ENCODE measurements at regions not wholly inside any gene's neighbourhood (a gene's known extent, or its start where the extent isn't known, plus 50 kb on each side); places are given as distances from the start of the nearest gene placed in this dataset.

DNA sequence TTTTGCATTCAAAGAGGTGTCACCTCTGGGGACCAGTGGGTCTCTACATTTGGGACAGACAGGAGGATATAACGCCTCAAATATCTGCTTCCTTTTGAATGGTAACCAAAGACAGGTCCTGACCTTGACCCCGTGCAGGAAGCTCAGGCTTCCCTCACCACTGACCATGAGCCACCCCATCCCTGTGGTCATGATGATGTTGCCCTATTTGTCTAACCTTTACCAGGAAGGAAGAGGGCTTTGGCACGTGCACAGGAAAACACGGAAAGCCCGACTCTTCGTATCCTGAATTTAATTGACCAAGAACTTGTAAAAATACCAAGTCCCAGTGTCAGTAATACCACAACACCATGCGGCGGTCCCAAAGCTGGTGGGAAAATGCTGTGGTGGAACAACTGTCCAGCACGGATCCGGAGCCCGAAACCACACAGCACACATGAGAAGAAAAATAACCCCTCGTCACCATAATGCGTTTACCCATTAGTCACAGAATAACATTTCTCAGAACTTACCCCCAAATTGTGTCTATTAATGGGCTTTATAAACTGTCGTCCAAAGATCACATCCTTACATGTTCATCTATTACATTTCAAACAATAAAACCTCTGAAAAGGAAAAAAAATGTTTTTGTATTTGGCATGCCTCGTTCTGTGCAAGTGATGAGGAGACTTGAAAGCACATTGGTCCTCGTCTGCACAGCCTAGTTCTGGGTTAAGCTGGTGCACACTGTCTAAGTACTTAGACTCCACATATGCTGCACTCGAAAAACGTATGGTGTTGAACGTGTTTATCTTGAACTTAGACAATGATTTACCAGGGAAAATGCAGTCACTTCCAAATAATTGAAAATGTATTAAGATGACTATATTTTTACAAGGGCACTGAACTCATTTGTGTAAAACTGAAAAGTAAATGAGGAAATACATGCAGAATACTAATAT, 118.9 kb upstream of the IGF1R start:
- Histone ChIP-seq H3K36me3 (ENCODE audit: control insufficient read depth, insufficient read depth, low read length, severe bottlenecking) (no peaks in the 10 kb centered on the region), H3K4me3 (ENCODE audit: low read length) (no peak overlapping the region), H3K4me1 (ENCODE audit: control insufficient read depth, insufficient read depth, low read length) (no peaks in the 10 kb centered on the region), H3K9ac (ENCODE audit: low read length) (no peak overlapping the region), H3K27me3 (replicated peaks; ENCODE audit: control insufficient read depth, insufficient read depth, low read length) (peaks cover 37% of the 10 kb centered on the region), H3K9me3 (ENCODE audit: control insufficient read depth, low read length) (no peaks in the 10 kb centered on the region)
- DNase-seq (ENCODE audit: low read depth): no peak

DNA sequence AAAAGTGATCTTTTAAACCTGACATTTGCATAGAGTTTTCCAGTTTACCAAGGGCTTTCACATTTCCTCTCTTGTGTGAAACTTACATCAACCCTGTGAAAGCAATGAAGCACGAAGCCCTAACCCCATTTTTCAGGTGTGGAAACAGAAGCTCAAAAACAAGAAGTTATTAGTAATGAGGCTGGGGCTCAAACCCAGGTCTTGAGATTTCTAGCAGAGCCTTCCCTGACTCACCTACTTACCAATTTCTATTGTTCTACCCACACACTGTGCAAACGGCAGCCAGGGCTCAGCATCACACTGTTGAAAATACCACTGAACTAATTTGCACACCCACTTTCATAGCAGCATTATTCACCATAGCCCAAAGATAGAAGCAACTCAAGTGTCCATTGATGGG, 117.8 kb upstream of the IGF1R start:
- Histone ChIP-seq H3K27me3 (replicated peaks; ENCODE audit: control insufficient read depth, insufficient read depth, low read length) (peaks cover 37% of the 10 kb centered on the region), H3K9me3 (ENCODE audit: control insufficient read depth, low read length) (no peaks in the 10 kb centered on the region), H3K9ac (ENCODE audit: low read length) (no peak overlapping the region), H3K4me3 (ENCODE audit: low read length) (no peak overlapping the region), H3K36me3 (ENCODE audit: control insufficient read depth, insufficient read depth, low read length, severe bottlenecking) (no peaks in the 10 kb centered on the region), H3K4me1 (ENCODE audit: control insufficient read depth, insufficient read depth, low read length) (no peaks in the 10 kb centered on the region)
- no peak for DNase-seq (ENCODE audit: low read depth)

DNA sequence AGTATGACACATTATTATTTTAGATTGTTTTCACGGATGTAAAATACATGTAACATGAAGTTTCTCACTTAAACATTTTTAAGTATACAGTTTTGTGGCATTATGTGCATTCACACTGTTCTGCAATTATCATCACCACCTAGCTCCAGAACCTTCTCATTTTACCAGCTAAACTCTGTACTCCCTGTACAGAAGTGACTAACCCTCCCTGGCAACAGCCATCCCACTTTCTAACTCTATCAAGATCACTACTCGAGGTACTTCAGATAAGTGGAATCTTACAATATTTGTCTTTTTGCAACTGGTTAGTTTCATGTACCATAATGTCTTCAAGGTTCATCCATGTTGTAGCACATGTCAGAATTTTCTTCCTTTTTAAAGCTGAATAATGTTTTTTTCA, 116.3 kb upstream of the IGF1R start:
- no peaks in the 10 kb centered on the region for H3K36me3 ChIP-seq (ENCODE audit: control insufficient read depth, insufficient read depth, low read length, severe bottlenecking)
- peaks cover 39% of the 10 kb centered on the region for H3K27me3 ChIP-seq (replicated peaks; ENCODE audit: control insufficient read depth, insufficient read depth, low read length)
- no peaks in the 10 kb centered on the region for H3K9me3 ChIP-seq (ENCODE audit: control insufficient read depth, low read length)
- DNase-seq (ENCODE audit: low read depth): no peak
- no peak overlapping the region for H3K4me3 ChIP-seq (ENCODE audit: low read length)
- H3K4me1 ChIP-seq (ENCODE audit: control insufficient read depth, insufficient read depth, low read length): no peaks in the 10 kb centered on the region
- H3K9ac ChIP-seq (ENCODE audit: low read length): no peak overlapping the region

DNA sequence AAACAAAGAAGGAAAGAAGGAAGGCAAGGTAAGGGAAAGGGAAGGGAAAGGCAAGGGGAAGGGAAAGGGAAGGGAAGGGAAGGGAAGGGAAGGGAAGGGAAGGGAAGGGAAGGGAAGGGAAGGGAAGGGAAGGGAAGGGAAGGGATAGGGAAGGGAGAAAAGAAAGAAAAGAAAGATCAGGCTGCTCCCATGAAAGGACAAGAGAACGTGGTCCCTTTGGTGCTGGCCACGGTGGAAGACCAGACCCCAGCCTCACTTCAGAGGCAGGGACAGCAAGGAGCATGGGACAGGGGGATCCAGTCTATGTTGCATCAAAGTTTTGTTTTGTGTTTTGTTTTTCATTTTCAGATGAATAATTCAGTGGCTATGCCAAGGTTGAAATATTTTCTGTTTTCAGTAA, 111.4 kb upstream of the IGF1R start:
- Histone ChIP-seq H3K9me3 (ENCODE audit: control insufficient read depth, low read length) (peaks cover 7% of the 10 kb centered on the region), H3K9ac (ENCODE audit: low read length) (no peak overlapping the region), H3K4me3 (ENCODE audit: low read length) (no peak overlapping the region), H3K4me1 (ENCODE audit: control insufficient read depth, insufficient read depth, low read length) (no peaks in the 10 kb centered on the region), H3K36me3 (ENCODE audit: control insufficient read depth, insufficient read depth, low read length, severe bottlenecking) (no peaks in the 10 kb centered on the region), H3K27me3 (replicated peaks; ENCODE audit: control insufficient read depth, insufficient read depth, low read length) (peaks cover 43% of the 10 kb centered on the region)
- no peak for DNase-seq (ENCODE audit: low read depth)

DNA sequence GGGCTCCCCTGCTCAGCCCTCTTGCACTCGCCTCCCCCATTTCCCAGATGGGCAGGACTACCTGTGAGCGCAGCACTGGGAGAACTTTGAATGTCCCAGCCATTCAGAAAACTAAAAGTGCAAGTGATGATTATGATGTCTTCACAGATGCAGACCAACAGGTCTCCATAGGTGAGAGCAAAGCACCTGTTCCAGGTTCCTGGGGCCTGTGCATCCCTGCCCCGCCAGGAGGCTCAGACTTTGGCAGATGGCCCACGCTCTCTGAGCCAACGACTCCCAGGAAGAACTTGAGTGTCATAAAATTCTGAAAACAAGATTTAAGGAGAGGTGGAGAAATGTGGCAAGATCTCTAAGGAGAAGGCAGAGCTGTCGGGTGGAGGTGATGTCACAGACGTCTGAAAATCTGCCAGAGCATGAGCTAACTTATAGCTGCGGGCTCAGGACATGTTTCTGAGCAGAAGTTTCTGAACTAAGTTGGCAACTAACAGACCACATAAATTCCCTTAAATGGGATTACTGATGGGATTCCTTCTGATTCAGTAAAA, 110.8 kb upstream of the IGF1R start:
- Histone ChIP-seq H3K27me3 (replicated peaks; ENCODE audit: control insufficient read depth, insufficient read depth, low read length) (peaks cover 37% of the 10 kb centered on the region), H3K4me3 (ENCODE audit: low read length) (no peak overlapping the region), H3K9me3 (ENCODE audit: control insufficient read depth, low read length) (peaks cover 7% of the 10 kb centered on the region), H3K9ac (ENCODE audit: low read length) (no peak overlapping the region), H3K36me3 (ENCODE audit: control insufficient read depth, insufficient read depth, low read length, severe bottlenecking) (no peaks in the 10 kb centered on the region), H3K4me1 (ENCODE audit: control insufficient read depth, insufficient read depth, low read length) (no peaks in the 10 kb centered on the region)
- DNase-seq (ENCODE audit: low read depth): no peak

DNA sequence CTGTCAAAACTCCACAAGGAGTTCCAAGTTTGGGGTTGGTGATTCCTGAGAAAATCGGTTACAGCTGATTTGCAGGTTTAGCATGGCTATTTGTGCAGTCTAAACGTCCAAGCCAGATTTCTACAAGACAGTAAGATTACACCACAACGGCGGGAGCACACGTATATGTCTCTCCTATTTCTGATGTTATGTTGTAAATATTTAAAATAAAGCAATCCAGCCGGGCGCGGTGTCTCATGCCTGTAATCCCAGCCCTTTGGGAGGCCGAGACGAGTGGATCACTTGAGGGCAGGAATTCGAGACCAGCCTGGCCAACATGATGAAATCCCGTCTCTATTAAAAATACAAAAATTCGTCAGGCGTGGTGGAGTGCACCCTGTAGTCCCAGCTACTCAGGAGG, 106.8 kb upstream of the IGF1R start:
- DNase-seq (ENCODE audit: low read depth): no peak
- peaks cover 7% of the 10 kb centered on the region for H3K9me3 ChIP-seq (ENCODE audit: control insufficient read depth, low read length)
- no peaks in the 10 kb centered on the region for H3K36me3 ChIP-seq (ENCODE audit: control insufficient read depth, insufficient read depth, low read length, severe bottlenecking)
- no peak overlapping the region for H3K9ac ChIP-seq (ENCODE audit: low read length)
- H3K27me3 ChIP-seq (replicated peaks; ENCODE audit: control insufficient read depth, insufficient read depth, low read length): peaks cover 28% of the 10 kb centered on the region
- no peak overlapping the region for H3K4me3 ChIP-seq (ENCODE audit: low read length)
- H3K4me1 ChIP-seq (ENCODE audit: control insufficient read depth, insufficient read depth, low read length): no peaks in the 10 kb centered on the region

DNA sequence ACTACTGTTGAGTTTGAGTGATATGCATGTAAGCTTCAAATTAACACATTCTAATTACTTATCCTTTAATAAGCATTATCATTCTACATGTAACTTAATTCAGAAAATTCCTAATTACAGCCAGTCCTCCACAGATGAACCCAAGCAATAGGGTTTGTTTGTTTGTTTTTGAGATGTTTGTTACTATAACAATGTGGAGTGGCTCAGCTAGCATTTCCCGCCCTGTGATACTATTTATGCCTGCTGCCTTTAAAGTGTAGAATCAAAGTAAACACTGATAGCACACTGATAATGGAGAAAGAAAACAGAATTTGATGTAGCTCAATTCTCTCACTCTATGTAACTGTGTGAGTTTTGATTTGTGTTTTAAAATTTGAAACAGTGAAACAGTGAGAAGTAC, 105.1 kb upstream of the IGF1R start:
- Histone ChIP-seq H3K9ac (ENCODE audit: low read length) (no peak overlapping the region), H3K4me1 (ENCODE audit: control insufficient read depth, insufficient read depth, low read length) (peaks cover 5% of the 10 kb centered on the region), H3K36me3 (ENCODE audit: control insufficient read depth, insufficient read depth, low read length, severe bottlenecking) (no peaks in the 10 kb centered on the region), H3K27me3 (replicated peaks; ENCODE audit: control insufficient read depth, insufficient read depth, low read length) (peaks cover 15% of the 10 kb centered on the region), H3K9me3 (ENCODE audit: control insufficient read depth, low read length) (peaks cover 7% of the 10 kb centered on the region), H3K4me3 (ENCODE audit: low read length) (no peak overlapping the region)
- no peak for DNase-seq (ENCODE audit: low read depth)

DNA sequence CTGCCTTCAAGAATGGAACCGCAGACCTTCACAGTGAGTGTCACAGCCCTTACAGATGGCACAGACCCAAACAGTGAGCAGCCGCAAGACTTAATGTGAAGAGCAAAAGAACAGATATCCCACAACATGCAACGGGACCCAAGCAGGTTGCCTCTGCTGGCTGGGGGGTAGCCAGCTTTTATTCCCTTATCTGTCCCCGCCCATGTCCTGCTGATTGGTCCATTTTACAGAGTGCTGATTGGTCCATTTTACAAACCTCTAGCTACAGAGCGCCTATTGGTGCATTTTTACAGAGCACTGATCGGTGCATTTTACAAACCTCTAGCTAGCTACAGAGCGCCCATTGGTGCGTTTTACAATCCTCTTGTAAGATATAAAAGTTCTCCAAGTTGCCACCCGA, 102.0 kb upstream of the IGF1R start:
- no peak for DNase-seq (ENCODE audit: low read depth)
- H3K9ac ChIP-seq (ENCODE audit: low read length): no peak overlapping the region
- no peaks in the 10 kb centered on the region for H3K27me3 ChIP-seq (replicated peaks; ENCODE audit: control insufficient read depth, insufficient read depth, low read length)
- H3K4me3 ChIP-seq (ENCODE audit: low read length): no peak overlapping the region
- H3K9me3 ChIP-seq (ENCODE audit: control insufficient read depth, low read length): no peaks in the 10 kb centered on the region
- peaks cover 7% of the 10 kb centered on the region for H3K4me1 ChIP-seq (ENCODE audit: control insufficient read depth, insufficient read depth, low read length)
- no peaks in the 10 kb centered on the region for H3K36me3 ChIP-seq (ENCODE audit: control insufficient read depth, insufficient read depth, low read length, severe bottlenecking)

DNA sequence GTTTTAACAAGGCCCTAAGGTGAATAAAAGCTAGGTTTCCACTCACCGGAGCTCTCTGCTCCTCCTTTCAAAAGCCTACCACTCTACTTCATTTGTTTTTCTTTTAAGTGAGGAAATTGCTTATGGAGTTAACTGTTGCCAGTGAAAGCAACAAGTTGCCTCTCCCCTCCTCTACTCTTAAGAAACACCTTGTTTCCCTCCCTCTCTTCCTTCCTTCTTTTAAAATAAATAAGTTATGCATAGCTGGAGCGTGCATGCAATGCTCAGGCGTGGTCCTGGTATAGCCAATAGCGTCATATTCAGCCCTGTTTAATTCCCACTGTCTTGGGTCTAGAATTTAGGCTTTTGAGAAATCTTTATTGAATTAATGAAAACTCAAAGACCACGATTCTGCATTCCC, 101.1 kb upstream of the IGF1R start:
- peaks cover 3% of the 10 kb centered on the region for H3K27me3 ChIP-seq (replicated peaks; ENCODE audit: control insufficient read depth, insufficient read depth, low read length)
- peak; percentile 17 for DNase-seq (ENCODE audit: low read depth)
- no peak overlapping the region for H3K4me3 ChIP-seq (ENCODE audit: low read length)
- H3K9me3 ChIP-seq (ENCODE audit: control insufficient read depth, low read length): no peaks in the 10 kb centered on the region
- H3K9ac ChIP-seq (ENCODE audit: low read length): no peak overlapping the region
- H3K4me1 ChIP-seq (ENCODE audit: control insufficient read depth, insufficient read depth, low read length): peaks cover 7% of the 10 kb centered on the region
- H3K36me3 ChIP-seq (ENCODE audit: control insufficient read depth, insufficient read depth, low read length, severe bottlenecking): no peaks in the 10 kb centered on the region

DNA sequence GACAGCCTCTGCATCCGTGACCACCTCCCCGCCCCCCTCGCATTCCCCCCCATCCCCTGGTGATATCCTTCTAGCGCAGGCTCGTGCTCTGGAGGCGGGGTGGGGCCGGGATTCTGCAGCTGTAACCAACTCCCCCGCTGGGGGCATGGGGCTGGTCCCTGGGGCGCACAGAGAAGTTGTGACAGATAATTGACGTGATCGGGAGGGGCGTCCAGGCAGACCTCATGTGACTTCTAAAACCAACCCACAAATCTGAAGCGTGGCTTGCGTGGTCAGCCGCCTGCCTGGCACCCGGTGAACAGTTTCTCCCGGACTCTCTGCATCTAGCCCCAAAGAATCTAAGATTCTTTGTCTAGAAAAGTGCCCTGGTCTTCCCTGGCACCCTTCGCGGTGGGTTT, 100.6 kb upstream of the IGF1R start:
- peak overlapping the region; percentile 81 for H3K4me3 ChIP-seq (ENCODE audit: low read length)
- peaks cover 7% of the 10 kb centered on the region for H3K27me3 ChIP-seq (replicated peaks; ENCODE audit: control insufficient read depth, insufficient read depth, low read length)
- H3K9me3 ChIP-seq (ENCODE audit: control insufficient read depth, low read length): no peaks in the 10 kb centered on the region
- H3K9ac ChIP-seq (ENCODE audit: low read length): peak overlapping the region; percentile 83
- H3K36me3 ChIP-seq (ENCODE audit: control insufficient read depth, insufficient read depth, low read length, severe bottlenecking): no peaks in the 10 kb centered on the region
- H3K4me1 ChIP-seq (ENCODE audit: control insufficient read depth, insufficient read depth, low read length): peaks cover 7% of the 10 kb centered on the region
- DNase-seq (ENCODE audit: low read depth): peak; percentile 69

DNA sequence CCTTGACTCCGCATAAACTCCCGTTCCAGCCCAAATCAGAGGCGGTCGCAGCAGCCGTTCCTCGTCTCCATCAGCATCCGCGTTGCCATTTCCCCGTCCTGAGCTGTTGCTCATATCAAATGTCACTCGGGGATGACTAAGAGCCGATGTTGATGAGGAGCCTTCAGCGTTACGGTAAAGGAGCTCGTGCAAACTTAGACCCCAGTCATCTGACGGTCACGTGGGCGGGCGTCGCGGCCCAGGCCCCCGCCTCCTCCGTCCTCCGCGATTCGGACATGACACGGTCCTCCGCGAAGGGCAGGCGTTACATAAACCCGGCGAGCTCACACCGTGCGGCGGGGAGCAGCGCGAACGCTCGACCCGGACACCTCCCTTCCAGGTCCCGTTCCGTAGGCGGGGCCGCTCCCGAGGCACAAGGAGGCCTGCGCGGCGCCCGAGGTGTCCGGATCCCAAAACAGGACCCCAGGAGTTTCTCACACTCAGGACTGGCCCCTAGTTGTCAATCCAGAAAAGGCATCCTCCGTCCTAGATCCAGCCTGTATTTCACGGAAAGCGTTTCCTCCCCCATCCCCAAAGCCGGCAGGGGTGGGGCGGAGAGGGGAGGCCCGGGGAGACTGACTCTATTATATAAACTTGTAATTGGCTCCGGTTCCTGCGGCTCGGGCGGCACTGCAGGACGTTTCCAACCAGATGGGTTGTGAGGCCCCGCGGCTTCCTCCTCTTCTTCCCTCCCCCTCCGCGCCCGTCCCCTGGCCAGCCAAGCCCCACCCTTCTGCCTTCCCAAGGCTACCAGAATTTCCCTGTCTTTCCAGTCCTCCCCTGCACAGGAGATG, 100.0 kb upstream of the IGF1R start:
- DNase-seq (ENCODE audit: low read depth): peak; percentile 86
- no peaks in the 10 kb centered on the region for H3K36me3 ChIP-seq (ENCODE audit: control insufficient read depth, insufficient read depth, low read length, severe bottlenecking)
- H3K9ac ChIP-seq (ENCODE audit: low read length): peak overlapping the region; percentile 83

More for the DNA sequence above, 100.0 kb upstream of the IGF1R start:
- Histone ChIP-seq H3K4me3 (ENCODE audit: low read length) (peak overlapping the region; percentile 81), H3K4me1 (ENCODE audit: control insufficient read depth, insufficient read depth, low read length) (peaks cover 7% of the 10 kb centered on the region), H3K9me3 (ENCODE audit: control insufficient read depth, low read length) (no peaks in the 10 kb centered on the region), H3K27me3 (replicated peaks; ENCODE audit: control insufficient read depth, insufficient read depth, low read length) (peaks cover 13% of the 10 kb centered on the region)
